Smooth muscle cell of the brain vasculature (primary cell): ENCODE measurements at regions not wholly inside any gene's neighbourhood (a gene's known extent, or its start where the extent isn't known, plus 50 kb on each side); places are given as distances from the start of the nearest gene placed in this dataset.
A peak's percentile ranks its signal among the peaks of the same experiment; 100 is the strongest.

Source experiments
- DNase-seq: peaks from one replicate; pipeline ENCODE4 v3.0.0-alpha.2; 2012; ENCODE audit warnings: low read depth, low spot score

GRCh38 chr2:143957321-143957720 is 562.6 kb downstream of the ZEB2 start:
- DNase-seq: no peak

DNA sequence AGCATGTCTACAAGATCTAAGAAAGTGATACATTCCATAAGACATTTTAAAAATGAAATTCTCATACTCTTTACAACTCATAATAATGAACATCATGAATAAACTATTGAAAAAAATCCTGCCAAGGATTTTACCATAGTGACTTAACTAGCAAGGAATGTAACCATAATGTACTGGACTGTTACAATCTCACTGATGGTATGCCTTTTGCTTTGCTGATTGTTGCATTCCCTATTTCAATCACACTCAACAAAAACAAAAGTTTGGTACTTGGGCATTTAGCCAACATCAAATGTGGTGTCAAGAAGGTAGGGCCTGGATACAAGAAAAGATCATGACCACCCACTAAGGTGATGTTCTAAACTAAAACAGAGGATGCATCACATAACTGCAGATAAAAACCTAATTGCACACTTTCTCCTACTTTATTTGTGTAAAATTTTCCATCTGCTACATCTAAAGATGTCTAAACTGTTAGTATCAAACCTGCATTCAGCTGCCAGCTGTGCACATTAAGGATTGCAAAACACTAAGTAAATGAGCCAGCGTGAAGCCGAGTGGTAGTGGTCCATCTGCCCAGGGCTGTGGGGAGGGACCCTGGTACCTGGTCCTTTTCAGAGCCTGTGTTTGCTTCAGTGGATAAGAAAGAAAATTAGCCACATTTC is 564.4 kb downstream of the ZEB2 start:
- DNase-seq: peak; percentile 21

DNA sequence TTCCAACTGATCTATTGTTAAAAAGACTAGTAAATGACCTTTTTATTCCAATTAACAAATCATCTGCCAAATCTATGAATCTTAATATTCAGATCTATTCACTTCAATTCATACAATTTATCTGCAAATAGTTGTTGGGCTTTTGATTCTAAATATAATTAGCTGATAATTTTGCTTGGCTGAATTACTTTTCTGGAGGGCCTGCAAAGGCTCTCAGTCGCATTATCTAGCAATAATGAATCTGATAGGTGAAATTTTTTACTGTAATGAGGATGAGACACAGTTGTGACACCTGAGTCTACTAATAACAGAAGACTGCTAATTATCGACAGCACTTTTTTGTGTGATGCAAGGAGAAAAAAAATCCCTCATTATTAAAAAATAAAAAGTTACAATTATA is 565.1 kb downstream of the ZEB2 start:
- no peak for DNase-seq

DNA sequence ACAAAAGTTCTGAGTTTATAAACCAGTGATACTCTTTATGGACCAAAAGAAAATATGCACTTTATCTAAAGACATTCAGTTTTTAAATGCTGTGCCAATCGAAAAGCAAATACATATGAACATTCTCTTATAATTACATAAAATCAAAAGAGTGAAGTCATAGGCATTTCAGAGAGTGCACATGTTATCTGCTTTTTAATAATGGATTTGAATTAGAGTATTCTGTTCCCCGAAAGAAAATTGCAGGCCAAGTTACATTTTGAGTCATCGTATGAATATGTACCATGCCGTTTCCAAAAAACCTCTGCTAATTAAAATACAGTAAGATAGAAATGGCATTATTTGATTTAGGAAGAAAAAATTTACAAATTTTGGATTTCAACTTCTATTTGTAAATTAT is 565.7 kb downstream of the ZEB2 start:
- no peak for DNase-seq

GRCh38 chr2:143953451-143954030 is 566.4 kb downstream of the ZEB2 start:
- DNase-seq: no peak

- DNase-seq: no peak
These were observed 567.4 kb downstream of the ZEB2 start for GRCh38 chr2:143952536-143952935.

GRCh38 chr2:143950704-143951103 is 569.2 kb downstream of the ZEB2 start:
- no peak for DNase-seq

GRCh38 chr2:143949121-143949848 is 570.6 kb downstream of the ZEB2 start:
- no peak for DNase-seq

- no peak for DNase-seq
These were observed 571.2 kb downstream of the ZEB2 start for GRCh38 chr2:143948710-143949109.

GRCh38 chr2:143946436-143947391 is 573.2 kb downstream of the ZEB2 start:
- no peak for DNase-seq

DNA sequence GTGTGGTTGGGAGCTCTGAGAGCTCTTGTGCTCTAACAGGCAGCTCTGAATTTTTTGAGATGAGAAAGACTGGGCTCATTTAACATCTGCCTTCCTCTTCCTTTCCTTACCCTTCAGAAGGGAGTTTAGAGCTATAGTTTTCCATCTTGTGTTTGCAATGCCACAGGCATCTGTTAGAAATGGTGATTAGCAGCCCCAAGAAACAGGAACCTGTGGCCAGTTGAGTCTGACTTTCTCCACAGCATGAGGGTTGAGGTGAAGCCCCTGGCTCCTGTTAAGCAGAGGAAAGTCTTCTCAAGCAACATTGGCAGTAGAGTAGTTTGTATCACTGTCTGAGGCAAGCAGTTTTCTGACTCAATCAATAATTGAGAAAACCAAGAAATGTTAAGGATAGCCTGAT is 577.4 kb downstream of the ZEB2 start:
- no peak for DNase-seq

- no peak for DNase-seq
These were observed 579.2 kb downstream of the ZEB2 start for GRCh38 chr2:143940720-143941119.

GRCh38 chr2:143939626-143940330 is 580.1 kb downstream of the ZEB2 start:
- DNase-seq: no peak

GRCh38 chr2:143937723-143938350 is 582.1 kb downstream of the ZEB2 start:
- DNase-seq: no peak

DNA sequence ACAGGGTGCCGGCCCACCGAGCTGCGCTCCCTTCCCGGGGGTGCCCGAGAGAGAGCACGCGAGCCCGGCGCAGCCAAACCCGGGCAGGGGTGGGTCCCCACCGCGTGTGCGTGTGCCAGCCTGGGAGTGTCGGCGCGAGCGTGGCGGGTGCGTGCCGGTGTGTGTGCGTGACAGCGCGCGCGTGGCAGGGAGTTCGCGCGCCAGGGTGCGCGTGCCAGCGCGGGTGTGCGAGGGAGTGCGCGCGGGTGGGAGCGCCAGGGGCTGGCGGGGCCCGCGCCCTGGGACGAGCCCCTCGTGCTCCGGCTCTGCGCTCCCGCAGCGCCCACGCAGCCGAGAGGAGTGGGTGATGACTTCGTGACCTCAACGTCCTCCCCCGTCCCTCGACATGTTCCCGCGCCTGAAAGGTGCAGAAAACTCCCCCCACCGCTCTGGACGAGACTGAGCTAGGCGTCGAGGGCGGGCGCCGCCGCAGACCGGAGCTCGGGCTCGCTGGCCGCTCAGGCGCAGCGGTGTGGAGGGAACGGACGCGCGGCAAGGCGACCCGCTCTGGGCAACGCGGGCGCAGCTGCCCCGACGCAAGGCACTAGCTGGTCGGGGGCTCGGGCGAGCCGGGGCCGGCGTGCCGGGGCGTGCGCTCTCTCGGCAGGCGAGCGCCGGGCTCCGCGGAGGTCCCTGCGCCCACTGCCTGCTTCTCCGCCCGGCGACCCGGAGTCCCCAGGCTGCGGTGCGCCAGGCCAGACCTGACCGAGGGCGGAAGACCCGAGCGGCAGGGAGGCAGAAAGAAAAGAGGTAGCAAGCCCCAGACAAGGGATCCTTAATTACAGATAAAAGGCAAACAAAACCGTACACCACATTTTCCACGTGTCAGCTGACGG is 582.8 kb downstream of the ZEB2 start:
- DNase-seq: no peak

DNA sequence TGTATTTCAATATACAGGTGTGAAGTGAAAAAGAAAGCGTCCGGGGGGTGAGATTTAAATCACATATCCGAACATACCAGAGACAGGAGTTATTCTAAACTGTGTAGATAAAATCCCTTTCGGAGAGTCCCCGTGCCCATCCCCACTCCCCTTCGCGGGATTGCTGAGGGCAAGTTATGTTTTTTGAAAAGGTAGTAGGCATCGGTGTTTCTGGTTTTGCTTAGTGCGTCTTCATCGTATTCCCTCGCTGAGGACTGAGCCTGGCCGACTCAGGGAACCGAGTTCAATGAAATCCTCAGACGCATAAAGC is 583.4 kb downstream of the ZEB2 start:
- DNase-seq: no peak

DNA sequence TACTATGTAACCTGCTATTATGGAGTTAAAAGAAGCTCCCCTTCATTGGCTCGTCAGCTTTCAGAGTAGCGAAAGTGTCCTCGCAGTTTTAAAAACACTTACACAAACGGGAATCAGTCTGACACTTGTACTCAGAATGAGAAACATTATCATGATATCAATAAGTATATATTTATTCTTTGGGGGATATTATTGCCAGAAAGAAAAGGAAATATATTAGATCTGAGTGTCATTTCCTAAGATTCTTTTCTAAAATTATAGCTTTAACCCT is 584.5 kb downstream of the ZEB2 start:
- no peak for DNase-seq

- DNase-seq: no peak
These were observed 585.1 kb downstream of the ZEB2 start for GRCh38 chr2:143934626-143935481.

GRCh38 chr2:143933946-143934569 is 585.9 kb downstream of the ZEB2 start:
- DNase-seq: no peak
